Panc1 (cell line): ENCODE measurements at regions not wholly inside any gene's neighbourhood (a gene's known extent, or its start where the extent isn't known, plus 50 kb on each side); places are given as distances from the start of the nearest gene placed in this dataset.

ENCODE experiments used
- ATAC-seq: fragments of 200-7000 bp; cut with Tn5 transposase; 2 replicates; pipeline ENCODE4 v1.9.1; 2020; ENCODE audit warnings: mild to moderate bottlenecking, moderate library complexity
- BruUV-seq: library from RNA; stranded (reverse); fragments of 400-500 nt; replicated peaks from 2 replicates; lab custom pipeline; 2021; lab: Mats Ljungman, UMichigan
- CTCF ChIA-PET: fragments of 300-600 bp; sonication (Branson Sonifier 250); formaldehyde crosslinking; loops from one replicate; lab custom pipeline; 2022; ENCODE audit warnings: antibody characterized with exemption; lab: Charles Lee
- POLR2A ChIA-PET: fragments of 300-600 bp; sonication (Branson Sonifier 250); formaldehyde crosslinking; loops from one replicate; lab custom pipeline; 2022; ENCODE audit warnings: antibody characterized with exemption; lab: Charles Lee
- DNase-seq: peaks from one replicate; pipeline ENCODE4 v3.0.0-alpha.2; 2010; ENCODE audit warnings: low read depth, low spot score
- H3K27ac ChIP-seq: 2 replicates; pipeline ENCODE4 v1.5.1; 2011; ENCODE audit warnings: mild to moderate bottlenecking, low read length, inconsistent platforms
- H3K27me3 ChIP-seq: fragments of 200-500 bp; sonication (Bioruptor generic); 2 replicates; pipeline ENCODE4 v1.6.0; 2014; ENCODE audit warnings: low read length, inconsistent platforms; ENCODE audit not compliant: control insufficient read depth, insufficient read depth
- H3K36me3 ChIP-seq: fragments of 200-500 bp; sonication (Bioruptor generic); 2 replicates; pipeline ENCODE4 v1.5.1; 2014; ENCODE audit warnings: inconsistent platforms, mild to moderate bottlenecking, low read length, moderate library complexity; ENCODE audit not compliant: control insufficient read depth, insufficient read depth
- H3K4me1 ChIP-seq: 2 replicates; pipeline ENCODE4 v1.5.1; 2011; ENCODE audit warnings: inconsistent platforms, mild to moderate bottlenecking, low read length, moderate library complexity; ENCODE audit not compliant: control insufficient read depth, insufficient read depth
- H3K4me3 ChIP-seq, 2 experiments: 2 replicates each; pipeline ENCODE4 v1.5.1; 2011 to 2012; ENCODE audit warnings: low read depth in 2 of 2, low read length in 2 of 2, mild to moderate bottlenecking in 2 of 2, inconsistent platforms in 1 of 2, moderate library complexity in 1 of 2
- H3K9me3 ChIP-seq: fragments of 200-500 bp; sonication (Bioruptor generic); 2 replicates; pipeline ENCODE4 v1.5.1; 2014; ENCODE audit warnings: low read depth, mild to moderate bottlenecking, inconsistent platforms, low read length, moderate library complexity; ENCODE audit not compliant: control insufficient read depth, insufficient read depth
- POLR2AphosphoS5 ChIP-seq: IDR thresholded peaks from 2 replicates; pipeline ENCODE4 v1.6.1; 2012; ENCODE audit warnings: mild to moderate bottlenecking, low read depth, low read length, moderate library complexity
- SIN3A ChIP-seq: IDR thresholded peaks from 2 replicates; pipeline ENCODE4 v1.6.1; 2012; ENCODE audit warnings: low read depth, mild to moderate bottlenecking, low read length, moderate library complexity, borderline replicate concordance; ENCODE audit not compliant: insufficient read depth
- TCF7L2 ChIP-seq: IDR thresholded peaks from 2 replicates; pipeline ENCODE4 v1.6.1; 2011; ENCODE audit warnings: mild to moderate bottlenecking, low read depth, low read length, inconsistent platforms
- in situ Hi-C: cut with HindIII; loops from 2 replicates; pipeline ENCODE4 v1.10.0; 2016; ENCODE audit warnings: low sequenced_read_pairs, low pct_unique_long_range_greater_than_20kb
- intact Hi-C: fragments of 100-400 bp; cut with micrococcal nuclease; formaldehyde crosslinking; loops from one replicate; pipeline ENCODE4 v1.10.0; 2022; ENCODE audit not compliant: unreplicated experiment
- TF ChIP-seq, protein P1 (sequence below), 2 experiments: IDR thresholded peaks; 2 replicates each; pipeline ENCODE4 v1.6.1; 2011 to 2012; ENCODE audit warnings: low read depth in 2 of 2, control low read depth in 1 of 2, low read length in 1 of 2, mild to moderate bottlenecking in 1 of 2, moderate library complexity in 1 of 2; ENCODE audit not compliant: insufficient read depth in 1 of 2
- TF ChIP-seq, protein P2 (sequence below): fragments of 450-650 bp; IDR thresholded peaks from 2 replicates; pipeline ENCODE4 v1.5.1; 2017; ENCODE audit warnings: mild to moderate bottlenecking

DNA sequence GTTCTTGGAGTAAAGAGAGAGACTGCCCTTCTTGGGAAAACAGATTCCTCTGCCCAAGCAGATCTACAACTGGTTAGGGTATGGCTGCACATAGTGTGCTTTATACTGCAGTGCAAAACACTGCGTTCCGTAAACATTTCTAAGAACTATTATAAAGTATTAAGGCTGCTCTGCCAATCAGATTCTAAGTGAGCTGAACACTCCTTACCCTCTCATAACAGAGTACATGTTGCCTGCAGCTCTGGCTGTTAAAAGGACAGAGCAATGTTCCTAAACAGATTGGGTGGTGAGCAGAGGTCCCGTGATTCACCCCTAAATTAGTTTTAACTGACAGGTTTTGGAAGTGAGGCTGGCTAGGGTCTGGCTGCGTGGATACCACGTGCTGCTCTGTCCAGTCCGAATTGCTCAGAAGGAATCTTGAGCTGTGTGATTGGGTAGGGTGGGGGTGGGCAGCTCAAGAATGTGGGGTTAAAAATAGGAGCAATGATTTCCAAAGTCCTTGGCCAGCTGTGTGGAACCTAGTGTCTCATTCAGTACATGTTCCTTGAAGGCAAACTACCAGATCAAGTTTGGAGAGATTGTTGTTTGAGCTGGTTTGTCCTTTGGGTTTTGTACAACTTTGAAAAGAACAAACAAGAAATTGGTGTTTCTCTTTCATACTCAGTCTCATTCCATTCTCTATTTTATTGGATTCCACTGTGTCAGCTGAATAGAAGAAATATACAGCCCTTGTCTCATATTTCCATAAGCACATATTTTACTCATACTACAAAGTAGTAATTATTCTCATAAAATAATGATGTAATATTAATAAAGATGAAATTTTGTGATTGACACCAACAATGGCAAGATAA is 497.6 kb upstream of the CD180 start:
- CTCF ChIA-PET = no interaction called here
- Histone ChIP-seq H3K9me3 (no peaks in the 10 kb centered on the region), H3K4me3 (no peak overlapping the region), H3K4me1 (no peaks in the 10 kb centered on the region), H3K27ac (no peak overlapping the region), H3K27me3 (no peaks in the 10 kb centered on the region), H3K36me3 (no peaks in the 10 kb centered on the region)
- no peak for ATAC-seq
- DNase-seq = no peak
- in situ Hi-C loops = no loop called here
- intact Hi-C loops = no loop called here
- TF ChIP-seq POLR2AphosphoS5 (no peak), TCF7L2 (no peak), SIN3A (no peak)
- TF ChIP-seq, protein P1, sequence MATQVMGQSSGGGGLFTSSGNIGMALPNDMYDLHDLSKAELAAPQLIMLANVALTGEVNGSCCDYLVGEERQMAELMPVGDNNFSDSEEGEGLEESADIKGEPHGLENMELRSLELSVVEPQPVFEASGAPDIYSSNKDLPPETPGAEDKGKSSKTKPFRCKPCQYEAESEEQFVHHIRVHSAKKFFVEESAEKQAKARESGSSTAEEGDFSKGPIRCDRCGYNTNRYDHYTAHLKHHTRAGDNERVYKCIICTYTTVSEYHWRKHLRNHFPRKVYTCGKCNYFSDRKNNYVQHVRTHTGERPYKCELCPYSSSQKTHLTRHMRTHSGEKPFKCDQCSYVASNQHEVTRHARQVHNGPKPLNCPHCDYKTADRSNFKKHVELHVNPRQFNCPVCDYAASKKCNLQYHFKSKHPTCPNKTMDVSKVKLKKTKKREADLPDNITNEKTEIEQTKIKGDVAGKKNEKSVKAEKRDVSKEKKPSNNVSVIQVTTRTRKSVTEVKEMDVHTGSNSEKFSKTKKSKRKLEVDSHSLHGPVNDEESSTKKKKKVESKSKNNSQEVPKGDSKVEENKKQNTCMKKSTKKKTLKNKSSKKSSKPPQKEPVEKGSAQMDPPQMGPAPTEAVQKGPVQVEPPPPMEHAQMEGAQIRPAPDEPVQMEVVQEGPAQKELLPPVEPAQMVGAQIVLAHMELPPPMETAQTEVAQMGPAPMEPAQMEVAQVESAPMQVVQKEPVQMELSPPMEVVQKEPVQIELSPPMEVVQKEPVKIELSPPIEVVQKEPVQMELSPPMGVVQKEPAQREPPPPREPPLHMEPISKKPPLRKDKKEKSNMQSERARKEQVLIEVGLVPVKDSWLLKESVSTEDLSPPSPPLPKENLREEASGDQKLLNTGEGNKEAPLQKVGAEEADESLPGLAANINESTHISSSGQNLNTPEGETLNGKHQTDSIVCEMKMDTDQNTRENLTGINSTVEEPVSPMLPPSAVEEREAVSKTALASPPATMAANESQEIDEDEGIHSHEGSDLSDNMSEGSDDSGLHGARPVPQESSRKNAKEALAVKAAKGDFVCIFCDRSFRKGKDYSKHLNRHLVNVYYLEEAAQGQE (IDR thresholded peaks at IDR 0.05; ENCODE audit: insufficient read depth in 1 of 2, low read depth in 2 of 2, low read length in 1 of 2) = no peak
- TF ChIP-seq, protein P2, sequence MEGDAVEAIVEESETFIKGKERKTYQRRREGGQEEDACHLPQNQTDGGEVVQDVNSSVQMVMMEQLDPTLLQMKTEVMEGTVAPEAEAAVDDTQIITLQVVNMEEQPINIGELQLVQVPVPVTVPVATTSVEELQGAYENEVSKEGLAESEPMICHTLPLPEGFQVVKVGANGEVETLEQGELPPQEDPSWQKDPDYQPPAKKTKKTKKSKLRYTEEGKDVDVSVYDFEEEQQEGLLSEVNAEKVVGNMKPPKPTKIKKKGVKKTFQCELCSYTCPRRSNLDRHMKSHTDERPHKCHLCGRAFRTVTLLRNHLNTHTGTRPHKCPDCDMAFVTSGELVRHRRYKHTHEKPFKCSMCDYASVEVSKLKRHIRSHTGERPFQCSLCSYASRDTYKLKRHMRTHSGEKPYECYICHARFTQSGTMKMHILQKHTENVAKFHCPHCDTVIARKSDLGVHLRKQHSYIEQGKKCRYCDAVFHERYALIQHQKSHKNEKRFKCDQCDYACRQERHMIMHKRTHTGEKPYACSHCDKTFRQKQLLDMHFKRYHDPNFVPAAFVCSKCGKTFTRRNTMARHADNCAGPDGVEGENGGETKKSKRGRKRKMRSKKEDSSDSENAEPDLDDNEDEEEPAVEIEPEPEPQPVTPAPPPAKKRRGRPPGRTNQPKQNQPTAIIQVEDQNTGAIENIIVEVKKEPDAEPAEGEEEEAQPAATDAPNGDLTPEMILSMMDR = no peak
- POLR2A ChIA-PET = no interaction called here
- no TSS peak for BruUV-seq

DNA sequence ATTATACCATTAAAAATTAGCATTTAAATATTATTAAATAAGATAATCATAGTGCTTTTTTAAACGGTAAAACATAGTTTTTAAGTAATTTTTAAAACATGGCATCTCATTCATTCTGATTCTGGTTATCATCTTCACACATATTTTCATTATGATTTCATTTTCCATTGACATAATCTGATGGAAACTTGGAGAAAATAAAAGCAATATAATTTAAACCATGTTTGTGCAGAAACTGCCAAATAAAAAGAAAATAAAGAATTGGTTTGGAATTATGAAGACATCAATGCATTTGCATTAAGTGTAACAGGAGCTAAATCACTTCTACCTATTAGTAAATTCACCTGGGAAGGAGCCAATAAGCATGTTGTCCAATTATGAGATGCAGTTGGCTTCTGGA is 490.1 kb upstream of the CD180 start:
- no peak overlapping the region for H3K27ac ChIP-seq
- H3K4me1 ChIP-seq = no peaks in the 10 kb centered on the region
- no peak overlapping the region for H3K4me3 ChIP-seq
- in situ Hi-C loops (no loop called here), intact Hi-C loops (no loop called here)
- DNase-seq (no peak), ATAC-seq (no peak)
- H3K36me3 ChIP-seq = no peaks in the 10 kb centered on the region
- CTCF ChIA-PET = no interaction called here
- H3K9me3 ChIP-seq = no peaks in the 10 kb centered on the region
- BruUV-seq = no TSS peak
- no peaks in the 10 kb centered on the region for H3K27me3 ChIP-seq
- TF ChIP-seq, protein P1 (IDR thresholded peaks at IDR 0.05; ENCODE audit: insufficient read depth in 1 of 2, low read depth in 2 of 2, low read length in 1 of 2) = no peak
- no peak for TF ChIP-seq TCF7L2
- TF ChIP-seq SIN3A = no peak
- TF ChIP-seq, protein P2 = no peak
- TF ChIP-seq POLR2AphosphoS5 = no peak
- POLR2A ChIA-PET = no interaction called here
